ENCODE measurements at regions not wholly inside any gene's neighbourhood (a gene's known extent, or its start where the extent isn't known, plus 50 kb on each side); places are given as distances from the start of the nearest gene placed in this dataset.
"Not testable (repeated sequence)": the region's sequence is repeated elsewhere in the genome, so short reads cannot be mapped to it uniquely, and the experiment has no call there.

- Mint-ChIP-seq H3K4me1 (ENCODE audit: low read depth) (no peaks in the 10 kb centered on the region), H3K27me3 (no peaks in the 10 kb centered on the region)
- no peak for DNase-seq
Measured at GRCh38 chr12:88703790-88704189, 123.5 kb upstream of the KITLG start.

DNA sequence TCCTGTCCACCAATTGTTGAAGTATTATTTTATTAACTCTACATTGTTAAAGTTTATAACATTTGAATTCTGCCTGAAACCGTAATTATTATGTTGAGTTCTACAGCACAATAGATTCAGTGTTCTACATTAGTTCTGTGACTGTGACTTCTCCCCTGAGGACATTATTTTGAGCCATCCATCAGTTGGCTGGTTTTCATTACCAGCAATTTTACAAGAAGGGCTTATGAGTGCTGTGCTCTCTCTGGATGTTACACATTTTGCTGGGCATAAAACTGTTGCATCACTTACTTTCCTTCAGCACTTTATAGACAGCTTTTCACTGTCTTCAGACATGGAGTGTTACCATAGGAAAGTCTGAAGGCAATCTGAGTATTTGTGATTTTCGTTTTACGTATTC, 118.2 kb upstream of the KITLG start:
- no peak for DNase-seq
- H3K27me3 Mint-ChIP-seq: no peaks in the 10 kb centered on the region
- H3K27ac Mint-ChIP-seq: no peak overlapping the region
- H3K4me1 Mint-ChIP-seq (ENCODE audit: low read depth): no peaks in the 10 kb centered on the region
- H3K4me3 Mint-ChIP-seq: no peak overlapping the region
- H3K9me3 Mint-ChIP-seq: no peaks in the 10 kb centered on the region
- no peaks in the 10 kb centered on the region for H3K36me3 Mint-ChIP-seq (ENCODE audit: low read depth)

More at GRCh38 chr12:88703790-88704189, 123.5 kb upstream of the KITLG start:
- H3K36me3 Mint-ChIP-seq (ENCODE audit: low read depth): no peaks in the 10 kb centered on the region
- H3K9me3 Mint-ChIP-seq: peaks cover 14% of the 10 kb centered on the region
- H3K27ac Mint-ChIP-seq: no peak overlapping the region
- no peak overlapping the region for H3K4me3 Mint-ChIP-seq

DNA sequence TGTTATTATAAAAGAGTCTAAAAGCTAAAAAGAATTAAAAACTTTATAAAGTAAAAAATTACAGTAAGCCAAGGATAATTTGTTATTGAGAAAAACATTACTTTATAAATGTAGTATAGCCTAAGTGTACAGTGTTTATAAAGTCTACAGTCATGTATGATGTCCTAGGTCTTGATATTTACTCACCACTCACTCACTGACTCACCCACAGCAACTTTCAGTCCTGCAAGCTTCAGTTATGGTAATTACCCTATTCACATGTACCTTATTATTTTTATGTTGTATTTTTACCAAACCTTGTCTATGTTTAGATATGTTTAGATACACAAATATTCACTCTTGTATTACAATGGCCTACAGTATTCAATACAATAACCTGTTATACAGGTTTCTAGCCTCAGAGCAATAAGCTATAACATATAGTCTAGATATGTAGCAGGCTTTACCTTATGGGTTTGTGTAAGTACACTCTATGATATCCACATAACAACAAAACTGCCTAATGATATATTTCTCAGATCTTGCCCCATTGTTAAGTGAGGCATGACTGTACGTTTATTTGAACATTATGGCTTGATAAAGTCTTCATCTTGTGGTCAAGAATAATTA, 113.7 kb upstream of the KITLG start:
- Mint-ChIP-seq H3K27me3 (no peaks in the 10 kb centered on the region), H3K4me3 (no peak overlapping the region), H3K27ac (no peak overlapping the region), H3K36me3 (ENCODE audit: low read depth) (no peaks in the 10 kb centered on the region), H3K9me3 (no peaks in the 10 kb centered on the region), H3K4me1 (ENCODE audit: low read depth) (no peaks in the 10 kb centered on the region)
- no peak for DNase-seq

DNA sequence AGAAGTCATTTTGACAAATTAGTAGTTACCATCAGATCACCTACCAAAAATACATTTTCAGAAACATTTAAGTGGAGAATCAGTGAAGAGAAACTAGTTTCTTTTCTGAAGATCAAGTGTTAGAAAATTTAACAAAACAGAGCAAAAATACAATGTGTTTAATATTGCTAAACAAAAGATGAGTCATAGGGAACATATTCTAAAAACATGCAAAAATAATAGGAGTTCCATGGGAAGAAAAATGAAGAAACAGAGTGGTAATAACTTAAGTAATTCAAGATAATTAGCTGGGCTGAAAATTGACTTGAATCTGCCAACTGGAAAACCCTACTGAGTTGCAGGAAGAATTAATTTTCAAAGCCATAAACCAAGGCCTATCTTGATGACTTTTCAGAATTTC, 111.5 kb upstream of the KITLG start:
- no peaks in the 10 kb centered on the region for H3K36me3 Mint-ChIP-seq (ENCODE audit: low read depth)
- H3K4me3 Mint-ChIP-seq: no peak overlapping the region
- no peaks in the 10 kb centered on the region for H3K4me1 Mint-ChIP-seq (ENCODE audit: low read depth)
- DNase-seq: no peak
- no peaks in the 10 kb centered on the region for H3K9me3 Mint-ChIP-seq
- no peak overlapping the region for H3K27ac Mint-ChIP-seq
- H3K27me3 Mint-ChIP-seq: no peaks in the 10 kb centered on the region

DNA sequence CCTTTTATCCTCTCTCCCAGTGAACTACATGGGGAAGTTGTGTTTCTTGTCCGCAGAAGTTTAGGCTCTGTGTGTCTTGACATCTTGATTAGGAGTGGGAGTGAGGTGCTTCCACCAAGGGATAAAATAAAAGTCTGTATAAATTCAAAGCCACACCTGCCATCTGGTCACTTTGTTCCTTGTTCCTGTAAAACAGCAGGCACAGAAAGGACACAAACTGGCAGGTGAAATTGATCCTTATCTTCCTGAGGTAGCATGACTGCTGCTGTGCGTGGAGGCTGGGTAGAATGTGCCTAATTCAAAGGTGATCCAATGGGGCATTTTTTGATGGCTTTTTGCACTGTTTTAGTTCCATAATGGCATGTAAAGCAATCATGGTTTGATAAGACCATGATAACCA, 104.3 kb upstream of the KITLG start:
- no peak for DNase-seq
- no peaks in the 10 kb centered on the region for H3K9me3 Mint-ChIP-seq

DNA sequence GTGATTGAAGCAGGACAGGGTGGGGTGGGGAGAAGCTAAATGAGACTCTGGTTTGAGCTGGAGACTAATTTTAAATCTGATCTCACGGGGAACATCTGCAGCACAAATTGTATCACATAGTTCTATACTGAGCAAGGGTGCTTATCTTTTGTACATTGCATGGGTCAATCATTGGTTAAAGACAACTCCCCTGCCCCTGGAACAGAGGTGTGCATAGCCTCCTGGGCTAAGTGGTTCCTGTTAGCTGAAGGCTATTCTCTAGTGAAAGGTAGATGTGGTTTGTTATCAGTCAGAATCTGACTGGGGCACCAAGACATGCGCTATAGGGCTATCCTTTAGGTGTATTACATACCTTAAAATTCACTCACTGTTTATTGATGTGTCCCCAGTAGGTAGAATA, 103.9 kb upstream of the KITLG start:
- Mint-ChIP-seq H3K27me3 (no peaks in the 10 kb centered on the region), H3K36me3 (ENCODE audit: low read depth) (no peaks in the 10 kb centered on the region), H3K4me3 (no peak overlapping the region), H3K9me3 (no peaks in the 10 kb centered on the region), H3K4me1 (ENCODE audit: low read depth) (no peaks in the 10 kb centered on the region), H3K27ac (no peak overlapping the region)
- DNase-seq: no peak

More for the DNA sequence above, 104.3 kb upstream of the KITLG start:
- Mint-ChIP-seq H3K4me3 (no peak overlapping the region), H3K27ac (no peak overlapping the region), H3K36me3 (ENCODE audit: low read depth) (no peaks in the 10 kb centered on the region), H3K4me1 (ENCODE audit: low read depth) (no peaks in the 10 kb centered on the region), H3K27me3 (no peaks in the 10 kb centered on the region)

DNA sequence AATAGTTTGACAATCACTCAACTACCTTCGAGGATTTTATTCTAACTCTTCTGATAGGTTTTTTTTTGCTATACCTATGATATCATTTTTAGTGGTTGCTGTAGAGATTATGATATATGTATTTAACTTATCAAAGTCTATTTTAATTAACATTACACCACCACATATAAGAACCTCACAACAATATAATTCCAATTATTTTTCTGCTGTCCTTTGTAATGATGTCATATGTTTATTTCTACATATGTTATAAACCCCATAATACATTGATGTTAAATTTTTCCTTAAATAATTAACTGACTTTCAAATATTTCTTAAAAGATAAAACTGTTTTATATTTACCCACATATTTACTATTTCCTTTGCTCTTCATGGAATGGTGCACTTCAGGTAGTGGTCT, 103.4 kb upstream of the KITLG start:
- Mint-ChIP-seq H3K27ac (no peak overlapping the region), H3K27me3 (no peaks in the 10 kb centered on the region), H3K36me3 (ENCODE audit: low read depth) (no peaks in the 10 kb centered on the region), H3K9me3 (no peaks in the 10 kb centered on the region), H3K4me1 (ENCODE audit: low read depth) (no peaks in the 10 kb centered on the region), H3K4me3 (no peak overlapping the region)
- no peak for DNase-seq

GRCh38 chr12:88681271-88681670, 101.0 kb upstream of the KITLG start:
- Mint-ChIP-seq H3K27me3 (no peaks in the 10 kb centered on the region), H3K4me3 (no peak overlapping the region), H3K9me3 (no peaks in the 10 kb centered on the region), H3K36me3 (ENCODE audit: low read depth) (no peaks in the 10 kb centered on the region), H3K27ac (no peak overlapping the region), H3K4me1 (ENCODE audit: low read depth) (no peaks in the 10 kb centered on the region)
- DNase-seq: no peak

GRCh38 chr12:88677464-88677863, 97.2 kb upstream of the KITLG start:
- Mint-ChIP-seq H3K9me3 (no peaks in the 10 kb centered on the region), H3K27ac (no peak overlapping the region), H3K4me3 (no peak overlapping the region), H3K4me1 (ENCODE audit: low read depth) (no peaks in the 10 kb centered on the region), H3K36me3 (ENCODE audit: low read depth) (no peaks in the 10 kb centered on the region), H3K27me3 (no peaks in the 10 kb centered on the region)
- no peak for DNase-seq

DNA sequence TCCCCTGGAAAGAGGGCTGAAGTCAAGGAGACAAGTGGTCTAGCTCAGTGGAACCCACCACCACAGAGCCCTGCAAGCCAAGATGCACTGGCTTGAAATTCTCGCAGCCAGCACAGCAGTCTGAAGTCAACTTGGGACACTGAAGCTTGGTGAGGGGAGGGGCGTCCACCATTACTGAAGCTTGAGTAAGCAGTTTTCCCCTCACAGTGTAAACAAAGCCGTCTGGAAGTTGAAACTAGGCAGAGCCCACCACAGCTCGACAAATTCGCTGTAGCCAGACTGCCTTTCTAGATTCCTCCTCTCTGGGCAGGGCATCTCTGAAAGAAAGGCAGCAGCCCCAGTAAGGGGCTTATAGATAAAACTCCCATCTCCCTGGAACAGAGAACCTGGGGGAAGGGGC, 87.3 kb upstream of the KITLG start:
- H3K36me3 Mint-ChIP-seq (ENCODE audit: low read depth); DNase-seq; H3K27ac Mint-ChIP-seq; H3K9me3 Mint-ChIP-seq; H3K4me1 Mint-ChIP-seq (ENCODE audit: low read depth); H3K27me3 Mint-ChIP-seq; H3K4me3 Mint-ChIP-seq: not testable (repeated sequence)

DNA sequence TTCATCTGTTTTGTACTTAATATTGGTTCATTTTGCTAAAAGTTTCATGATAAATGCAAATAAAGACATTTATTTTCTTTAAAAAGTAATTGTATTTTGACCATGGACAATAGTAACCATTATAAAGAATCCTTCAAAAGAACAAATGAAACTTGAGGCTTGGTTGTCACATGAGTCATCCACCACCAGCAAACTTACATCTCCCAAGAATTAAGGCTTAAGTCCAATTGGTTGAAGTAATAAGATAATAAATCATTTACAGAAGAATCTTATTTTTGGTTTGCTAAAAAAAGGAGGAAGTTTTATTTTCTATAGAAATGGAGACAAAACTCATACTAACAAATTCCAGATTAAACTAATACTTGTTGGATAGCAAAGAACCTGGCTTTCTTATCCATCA, 84.8 kb upstream of the KITLG start:
- Mint-ChIP-seq H3K27ac (no peak overlapping the region), H3K36me3 (ENCODE audit: low read depth) (no peaks in the 10 kb centered on the region), H3K4me3 (no peak overlapping the region), H3K4me1 (ENCODE audit: low read depth) (no peaks in the 10 kb centered on the region), H3K27me3 (no peaks in the 10 kb centered on the region), H3K9me3 (no peaks in the 10 kb centered on the region)
- DNase-seq: no peak

GRCh38 chr12:88662961-88663360, 82.7 kb upstream of the KITLG start:
- no peaks in the 10 kb centered on the region for H3K36me3 Mint-ChIP-seq (ENCODE audit: low read depth)
- H3K27me3 Mint-ChIP-seq: no peaks in the 10 kb centered on the region
- no peak for DNase-seq
- no peak overlapping the region for H3K27ac Mint-ChIP-seq
- H3K4me3 Mint-ChIP-seq: no peak overlapping the region
- no peaks in the 10 kb centered on the region for H3K9me3 Mint-ChIP-seq
- no peaks in the 10 kb centered on the region for H3K4me1 Mint-ChIP-seq (ENCODE audit: low read depth)

- no peak overlapping the region for H3K4me3 Mint-ChIP-seq
- no peak for DNase-seq
- H3K27me3 Mint-ChIP-seq: no peaks in the 10 kb centered on the region
- no peaks in the 10 kb centered on the region for H3K36me3 Mint-ChIP-seq (ENCODE audit: low read depth)
- H3K27ac Mint-ChIP-seq: no peak overlapping the region
- no peaks in the 10 kb centered on the region for H3K4me1 Mint-ChIP-seq (ENCODE audit: low read depth)
- no peaks in the 10 kb centered on the region for H3K9me3 Mint-ChIP-seq
Measured at GRCh38 chr12:88662093-88662492, 81.8 kb upstream of the KITLG start.

- no peaks in the 10 kb centered on the region for H3K27me3 Mint-ChIP-seq
- H3K27ac Mint-ChIP-seq: no peak overlapping the region
- DNase-seq: no peak
- no peaks in the 10 kb centered on the region for H3K9me3 Mint-ChIP-seq
- H3K4me3 Mint-ChIP-seq: no peak overlapping the region
- H3K4me1 Mint-ChIP-seq (ENCODE audit: low read depth): no peaks in the 10 kb centered on the region
- H3K36me3 Mint-ChIP-seq (ENCODE audit: low read depth): no peaks in the 10 kb centered on the region
Measured at GRCh38 chr12:88658009-88658408, 77.7 kb upstream of the KITLG start.

DNA sequence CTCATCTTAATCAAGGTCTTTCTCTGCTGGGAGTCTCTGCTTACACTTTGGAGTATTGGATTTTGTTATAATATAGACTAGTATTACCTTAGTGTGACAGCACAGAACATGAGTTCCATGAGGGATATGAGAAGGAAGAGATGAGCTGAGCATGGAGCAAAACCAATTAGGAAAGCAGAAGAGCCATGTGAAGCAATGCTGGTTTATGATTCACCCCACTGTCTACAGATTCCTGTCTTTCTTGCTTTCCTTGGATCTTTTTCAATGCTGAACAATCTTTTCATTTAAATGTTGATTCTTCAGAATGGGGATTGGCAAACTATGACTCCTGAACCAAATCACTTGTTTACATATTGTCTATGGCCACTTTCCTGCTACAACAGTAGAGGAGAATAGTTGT, 70.4 kb upstream of the KITLG start:
- DNase-seq: no peak
- Mint-ChIP-seq H3K27me3 (no peaks in the 10 kb centered on the region), H3K4me1 (ENCODE audit: low read depth) (no peaks in the 10 kb centered on the region), H3K9me3 (no peaks in the 10 kb centered on the region), H3K36me3 (ENCODE audit: low read depth) (no peaks in the 10 kb centered on the region), H3K4me3 (no peak overlapping the region), H3K27ac (no peak overlapping the region)

GRCh38 chr12:88648625-88649024, 68.4 kb upstream of the KITLG start:
- Mint-ChIP-seq H3K27me3 (no peaks in the 10 kb centered on the region), H3K4me1 (ENCODE audit: low read depth) (no peaks in the 10 kb centered on the region), H3K27ac (no peak overlapping the region), H3K9me3 (no peaks in the 10 kb centered on the region), H3K4me3 (no peak overlapping the region), H3K36me3 (ENCODE audit: low read depth) (no peaks in the 10 kb centered on the region)
- no peak for DNase-seq
